ENCODE measurements at regions not wholly inside any gene's neighbourhood (a gene's known extent, or its start where the extent isn't known, plus 50 kb on each side); places are given as distances from the start of the nearest gene placed in this dataset.
"Not testable (repeated sequence)": the region's sequence is repeated elsewhere in the genome, so short reads cannot be mapped to it uniquely, and the experiment has no call there.

- no peak for DNase-seq (ENCODE audit: extremely low read depth in 1 of 11, low read depth in 9 of 11, low spot score in 4 of 11)
Observed at GRCh38 chr6:134823710-134824034, 126.2 kb downstream of the ALDH8A1 start.

GRCh38 chr6:134822920-134823709, 126.8 kb downstream of the ALDH8A1 start:
- peak; percentile 67 to 84 (median 73) for DNase-seq (ENCODE audit: extremely low read depth in 1 of 11, low read depth in 9 of 11, low spot score in 4 of 11)

GRCh38 chr6:134821928-134822864, 127.7 kb downstream of the ALDH8A1 start:
- DNase-seq (ENCODE audit: extremely low read depth in 1 of 11, low read depth in 9 of 11, low spot score in 4 of 11): no peak

- DNase-seq (ENCODE audit: extremely low read depth in 1 of 11, low read depth in 9 of 11, low spot score in 4 of 11): no peak
Observed at GRCh38 chr6:134821397-134821796, 128.5 kb downstream of the ALDH8A1 start.

GRCh38 chr6:134819863-134820800, 129.8 kb downstream of the ALDH8A1 start:
- no peak for DNase-seq (ENCODE audit: extremely low read depth in 1 of 11, low read depth in 9 of 11, low spot score in 4 of 11)

GRCh38 chr6:134819236-134819635, 130.7 kb downstream of the ALDH8A1 start:
- DNase-seq (ENCODE audit: extremely low read depth in 1 of 11, low read depth in 9 of 11, low spot score in 4 of 11): no peak

- no peak for DNase-seq (ENCODE audit: extremely low read depth in 1 of 11, low read depth in 9 of 11, low spot score in 4 of 11)
Observed at GRCh38 chr6:134817448-134817847, 132.5 kb downstream of the ALDH8A1 start.

GRCh38 chr6:134816780-134817179, 133.1 kb downstream of the ALDH8A1 start:
- no peak for DNase-seq (ENCODE audit: extremely low read depth in 1 of 11, low read depth in 9 of 11, low spot score in 4 of 11)

- DNase-seq (ENCODE audit: extremely low read depth in 1 of 11, low read depth in 9 of 11, low spot score in 4 of 11): no peak
Observed at GRCh38 chr6:134816300-134816699, 133.6 kb downstream of the ALDH8A1 start.

GRCh38 chr6:134814076-134814695, 135.7 kb downstream of the ALDH8A1 start:
- no peak for DNase-seq (ENCODE audit: extremely low read depth in 1 of 11, low read depth in 9 of 11, low spot score in 4 of 11)

- DNase-seq (ENCODE audit: extremely low read depth in 1 of 11, low read depth in 9 of 11, low spot score in 4 of 11): no peak
Observed at GRCh38 chr6:134813146-134813545, 136.8 kb downstream of the ALDH8A1 start.

GRCh38 chr6:134810402-134810801, 139.5 kb downstream of the ALDH8A1 start:
- DNase-seq (ENCODE audit: extremely low read depth in 1 of 11, low read depth in 9 of 11, low spot score in 4 of 11): no peak

GRCh38 chr6:134809130-134809529, 140.8 kb downstream of the ALDH8A1 start:
- DNase-seq (ENCODE audit: extremely low read depth in 1 of 11, low read depth in 9 of 11, low spot score in 4 of 11): peak in 6 of 11 donors; percentile 17 to 61 (median 30)

GRCh38 chr6:134806180-134806798, 143.6 kb downstream of the ALDH8A1 start:
- no peak for DNase-seq (ENCODE audit: extremely low read depth in 1 of 11, low read depth in 9 of 11, low spot score in 4 of 11)

GRCh38 chr6:134805168-134805567, 144.7 kb downstream of the ALDH8A1 start:
- no peak for DNase-seq (ENCODE audit: extremely low read depth in 1 of 11, low read depth in 9 of 11, low spot score in 4 of 11)

GRCh38 chr6:134804311-134804710, 145.6 kb downstream of the ALDH8A1 start:
- not testable (repeated sequence) for DNase-seq (ENCODE audit: extremely low read depth in 1 of 11, low read depth in 9 of 11, low spot score in 4 of 11)

- DNase-seq (ENCODE audit: extremely low read depth in 1 of 11, low read depth in 9 of 11, low spot score in 4 of 11): no peak
Observed at GRCh38 chr6:134802426-134803058, 147.4 kb downstream of the ALDH8A1 start.

Data from renal cortex interstitium (tissue), 11 donors.